Bronchial epithelial cell (primary cell): ENCODE measurements at regions not wholly inside any gene's neighbourhood (a gene's known extent, or its start where the extent isn't known, plus 50 kb on each side); places are given as distances from the start of the nearest gene placed in this dataset.

Source experiments
- DNase-seq: peaks from one replicate; pipeline ENCODE4 v3.0.0-alpha.2; 2010; ENCODE audit warnings: low read depth
- FAIRE-seq: peaks from 2 replicates; lab custom pipeline; 2011; peaks lifted over from hg19 to GRCh38; lab: Jason Lieb, UNC
- H3K27me3 ChIP-seq: 2 replicates; pipeline ENCODE4 v1.5.1; 2011; ENCODE audit warnings: low read length; ENCODE audit not compliant: control insufficient read depth, insufficient read depth
- H3K36me3 ChIP-seq: 2 replicates; pipeline ENCODE4 v1.5.1; 2011; ENCODE audit warnings: low read length; ENCODE audit not compliant: control insufficient read depth, insufficient read depth
- H3K4me3 ChIP-seq: 2 replicates; pipeline ENCODE4 v1.5.1; 2011; ENCODE audit warnings: mild to moderate bottlenecking, low read depth, low read length, control low read depth
- CTCF ChIP-seq: IDR thresholded peaks from 2 replicates; pipeline ENCODE4 v1.5.1; 2011; ENCODE audit warnings: mild to moderate bottlenecking, moderate library complexity, low read length, control low read depth, inconsistent platforms; ENCODE audit not compliant: insufficient read depth, severe bottlenecking

- H3K27me3 ChIP-seq = no peaks in the 10 kb centered on the region
- FAIRE-seq = no peak
- H3K36me3 ChIP-seq = no peaks in the 10 kb centered on the region
- H3K4me3 ChIP-seq = no peak overlapping the region
- no peak for DNase-seq
- no peak for TF ChIP-seq CTCF
Measured at GRCh38 chr12:43155376-43155775, 396.6 kb downstream of the ADAMTS20 start.

- Histone ChIP-seq H3K4me3 (no peak overlapping the region), H3K27me3 (no peaks in the 10 kb centered on the region), H3K36me3 (no peaks in the 10 kb centered on the region)
- TF ChIP-seq CTCF = no peak
- DNase-seq (no peak), FAIRE-seq (no peak)
Measured at GRCh38 chr12:43154498-43155045, 397.4 kb downstream of the ADAMTS20 start.

- TF ChIP-seq CTCF = no peak
- no peaks in the 10 kb centered on the region for H3K36me3 ChIP-seq
- no peak for FAIRE-seq
Measured at GRCh38 chr12:43151441-43151981, 400.5 kb downstream of the ADAMTS20 start.

GRCh38 chr12:43148691-43149090, 403.3 kb downstream of the ADAMTS20 start:
- no peaks in the 10 kb centered on the region for H3K27me3 ChIP-seq
- DNase-seq (peak; percentile 76), FAIRE-seq (no peak)
- H3K36me3 ChIP-seq = no peaks in the 10 kb centered on the region
- TF ChIP-seq CTCF = no peak
- no peak overlapping the region for H3K4me3 ChIP-seq

More at GRCh38 chr12:43151441-43151981, 400.5 kb downstream of the ADAMTS20 start:
- Histone ChIP-seq H3K27me3 (no peaks in the 10 kb centered on the region), H3K4me3 (no peak overlapping the region)
- no peak for DNase-seq

GRCh38 chr12:43147878-43148277, 404.1 kb downstream of the ADAMTS20 start:
- TF ChIP-seq CTCF = no peak
- FAIRE-seq (no peak), DNase-seq (peak; percentile 21)
- Histone ChIP-seq H3K27me3 (no peaks in the 10 kb centered on the region), H3K4me3 (no peak overlapping the region), H3K36me3 (no peaks in the 10 kb centered on the region)

- TF ChIP-seq CTCF = no peak
- no peak for FAIRE-seq
Measured at GRCh38 chr12:43145481-43145880, 406.5 kb downstream of the ADAMTS20 start.

More at GRCh38 chr12:43145481-43145880, 406.5 kb downstream of the ADAMTS20 start:
- no peaks in the 10 kb centered on the region for H3K36me3 ChIP-seq
- H3K4me3 ChIP-seq = no peak overlapping the region
- no peak for DNase-seq
- no peaks in the 10 kb centered on the region for H3K27me3 ChIP-seq
